HG03342 (cell line): ENCODE measurements at regions not wholly inside any gene's neighbourhood (a gene's known extent, or its start where the extent isn't known, plus 50 kb on each side); places are given as distances from the start of the nearest gene placed in this dataset.

Source experiments
- ATAC-seq: cut with Tn5 transposase; IDR thresholded peaks from one replicate; pipeline ENCODE4 v1.9.1; 2021; ENCODE audit warnings: mild to moderate bottlenecking, moderate library complexity; ENCODE audit not compliant: unreplicated experiment

DNA sequence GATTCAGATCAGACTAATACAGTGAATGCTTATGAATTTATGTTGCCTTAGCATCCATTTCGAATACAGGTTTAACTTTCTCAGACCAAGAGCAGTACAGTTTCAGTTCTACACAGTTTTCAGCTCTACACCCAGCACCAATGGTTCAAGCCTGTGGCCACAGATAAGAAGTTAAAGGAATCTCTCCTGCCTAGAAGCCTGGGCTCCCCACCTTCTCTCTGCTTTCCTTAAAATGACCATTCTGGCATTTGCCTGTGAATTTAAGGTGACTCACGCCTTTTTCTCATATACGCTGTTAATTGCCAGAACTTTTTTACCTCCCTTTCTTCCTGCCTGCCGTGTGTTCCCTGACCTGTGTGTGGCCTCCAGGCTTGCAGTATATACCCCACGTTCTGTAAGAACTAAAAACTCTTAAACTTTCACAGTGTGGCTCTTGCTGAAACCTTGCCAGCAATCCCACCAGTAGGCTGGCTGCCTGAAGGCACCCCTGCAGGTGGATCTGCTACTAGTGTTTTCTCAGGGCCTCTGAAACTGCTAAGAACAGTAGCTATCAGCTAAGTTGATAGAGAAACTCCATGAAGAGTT, 692.8 kb upstream of the CDH18 start:
- no peak for ATAC-seq

DNA sequence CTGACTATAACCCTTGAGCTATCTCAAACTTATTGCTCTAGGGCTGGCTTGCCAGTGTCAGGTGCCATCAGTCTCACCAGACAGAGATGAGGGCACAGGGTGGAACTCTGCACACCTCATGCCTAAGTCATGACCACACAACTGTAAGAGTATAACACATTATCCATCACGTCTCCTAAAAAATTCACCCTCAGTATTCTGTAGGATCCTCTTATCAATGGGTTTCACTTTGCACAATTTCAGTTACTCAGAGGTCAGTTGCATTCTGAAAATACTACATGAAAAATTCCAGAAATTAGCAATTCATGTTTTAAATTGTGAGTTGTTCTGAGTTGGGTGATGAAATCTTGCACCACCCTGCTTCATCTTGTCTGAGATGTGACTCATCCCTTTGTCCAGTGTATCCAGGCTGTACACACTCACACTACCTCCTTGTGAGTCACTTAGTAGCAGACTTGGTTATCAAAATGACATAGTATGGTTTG, 690.9 kb upstream of the CDH18 start:
- no peak for ATAC-seq

DNA sequence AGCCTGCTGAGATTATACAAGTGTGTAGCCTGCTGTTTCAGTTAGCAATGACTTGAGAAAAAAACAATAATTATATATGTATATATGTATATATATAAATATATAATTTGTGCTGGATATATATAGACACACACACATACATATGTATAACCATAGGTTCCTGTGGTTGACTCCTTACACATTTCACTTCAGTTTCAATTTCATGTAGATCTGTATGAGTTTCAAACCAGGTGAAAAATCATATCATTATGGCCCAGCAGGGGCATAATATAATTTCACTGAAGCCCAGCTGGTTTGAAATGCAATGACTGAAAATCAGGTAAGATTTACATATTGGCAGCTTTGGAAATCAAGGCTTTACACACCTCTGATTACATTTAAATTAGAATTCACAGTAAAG, 690.4 kb upstream of the CDH18 start:
- ATAC-seq: peak; percentile 60

DNA sequence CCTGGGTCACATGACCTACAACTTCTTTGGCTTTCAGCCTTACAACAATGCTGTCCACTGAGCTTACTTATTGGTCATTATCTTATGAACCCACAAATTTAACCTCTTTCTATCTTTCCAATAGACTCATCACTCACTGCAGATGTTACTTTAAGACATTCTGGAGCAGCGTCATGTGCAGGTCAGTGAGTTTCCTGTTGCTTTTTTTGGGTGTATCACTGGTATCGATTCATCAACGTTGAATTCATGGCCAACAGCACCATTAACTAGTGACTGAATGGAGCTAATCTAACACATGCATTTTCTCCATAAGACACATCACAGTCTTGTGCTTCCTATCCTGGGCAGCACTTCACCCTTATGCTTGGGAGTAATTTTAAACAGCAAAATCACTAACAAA, 672.6 kb upstream of the CDH18 start:
- ATAC-seq: no peak

DNA sequence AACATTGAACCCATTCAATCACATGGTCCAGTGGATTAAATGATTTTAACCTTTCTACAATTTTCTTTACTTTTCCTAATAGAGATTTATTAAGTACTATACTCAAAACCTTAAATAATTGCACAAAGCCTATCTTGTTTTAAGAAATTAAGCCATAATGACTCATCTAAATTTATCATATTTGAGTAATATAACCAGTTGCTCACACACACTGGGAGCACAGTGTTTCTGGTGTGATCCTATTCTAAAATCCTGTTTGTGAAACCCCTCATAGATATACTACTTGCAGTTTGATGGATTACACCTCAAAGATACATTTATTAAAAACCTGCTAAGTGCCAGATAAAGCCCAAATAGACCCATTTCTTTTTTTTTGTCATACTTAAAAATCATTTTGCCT, 668.3 kb upstream of the CDH18 start:
- ATAC-seq: no peak

DNA sequence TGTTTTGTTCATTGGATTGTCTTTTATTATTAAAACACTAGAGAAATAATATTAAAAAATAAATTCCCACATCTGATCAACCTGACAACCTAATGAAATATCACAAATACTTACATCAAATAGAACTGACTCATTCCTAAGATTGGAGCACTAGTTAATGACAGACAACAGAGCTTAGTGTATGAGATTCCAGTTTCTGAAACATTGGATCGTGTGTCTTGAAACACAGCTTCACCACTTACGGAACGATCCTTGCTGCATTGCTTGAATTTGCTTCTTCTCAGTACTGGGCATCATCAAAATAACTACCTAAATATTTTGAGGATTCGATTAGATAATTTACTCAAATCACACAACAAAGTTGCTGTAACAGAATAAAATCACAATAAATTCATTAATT, 667.2 kb upstream of the CDH18 start:
- no peak for ATAC-seq

DNA sequence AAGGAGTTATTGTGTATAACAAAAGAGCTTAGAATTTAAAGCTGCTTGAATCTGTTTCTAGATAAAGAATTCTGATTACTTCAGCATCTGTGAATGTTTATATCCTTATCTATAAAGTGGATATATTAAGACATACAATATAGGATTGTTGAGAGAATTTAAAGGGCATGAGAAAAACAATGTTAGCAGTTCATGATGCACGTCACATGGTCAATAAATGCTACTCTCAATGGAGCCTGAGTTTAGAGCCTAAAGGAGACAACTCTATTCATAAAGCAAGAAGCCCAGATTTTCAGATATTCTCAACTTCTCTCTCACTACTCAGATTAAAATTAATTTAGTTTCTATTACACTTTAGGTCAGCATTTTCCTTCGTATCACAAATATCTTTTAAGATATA, 666.7 kb upstream of the CDH18 start:
- no peak for ATAC-seq

DNA sequence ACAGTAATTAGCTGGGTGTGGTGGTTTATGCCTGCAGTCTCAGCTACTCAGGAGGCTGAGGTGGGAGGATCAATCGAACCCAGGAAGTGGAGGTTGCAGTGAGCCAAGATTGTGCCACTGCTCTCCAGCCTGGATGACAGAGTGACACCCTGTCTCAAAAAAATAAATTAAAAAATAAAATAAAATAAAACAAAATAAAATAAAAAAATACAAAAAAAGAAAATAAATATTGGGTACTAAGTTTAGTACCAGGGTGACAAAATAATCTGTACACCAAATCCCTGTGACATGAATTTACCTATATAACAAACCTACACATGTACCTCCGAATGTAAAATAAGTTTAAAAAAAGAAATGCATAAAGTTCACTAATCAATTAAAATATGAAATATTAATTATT, 666.0 kb upstream of the CDH18 start:
- no peak for ATAC-seq

DNA sequence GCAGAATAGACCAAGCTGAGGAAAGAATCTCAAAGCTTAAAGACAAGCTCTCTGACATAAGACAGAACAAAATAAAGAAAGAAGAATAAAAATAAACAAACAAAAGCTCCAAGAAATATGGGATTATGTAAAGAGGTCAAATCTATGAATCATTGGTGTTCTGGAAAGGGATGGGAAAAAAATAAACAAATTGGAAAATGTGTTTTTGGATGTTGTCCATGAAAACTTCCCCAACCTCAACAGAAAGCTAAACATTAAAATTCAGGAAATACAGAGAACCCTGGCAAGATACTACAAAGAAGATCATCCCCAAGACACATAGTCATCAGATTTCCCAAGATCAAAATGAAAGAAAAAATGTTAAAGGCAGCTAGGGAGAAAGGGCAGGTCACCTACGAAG, 662.0 kb upstream of the CDH18 start:
- ATAC-seq: no peak

DNA sequence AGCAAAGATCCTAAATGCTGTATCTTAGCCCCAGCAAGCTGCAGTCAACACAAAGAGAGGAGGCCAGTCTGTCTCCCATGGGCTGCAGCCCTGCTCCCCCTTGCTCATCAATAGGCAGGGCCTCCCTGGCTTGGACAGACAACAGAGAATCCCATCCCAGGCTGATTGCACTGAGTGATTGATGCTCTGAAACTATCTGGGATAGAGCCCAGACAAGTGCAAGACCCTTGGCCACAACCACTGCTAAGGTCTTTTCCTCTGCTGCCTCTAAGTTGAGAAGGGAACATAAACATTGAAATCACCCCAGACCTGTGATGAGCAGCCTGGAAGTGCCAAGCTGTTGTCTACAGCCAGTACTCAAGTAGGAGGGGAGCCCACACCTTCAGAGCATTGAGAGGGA, 661.0 kb upstream of the CDH18 start:
- ATAC-seq: no peak

DNA sequence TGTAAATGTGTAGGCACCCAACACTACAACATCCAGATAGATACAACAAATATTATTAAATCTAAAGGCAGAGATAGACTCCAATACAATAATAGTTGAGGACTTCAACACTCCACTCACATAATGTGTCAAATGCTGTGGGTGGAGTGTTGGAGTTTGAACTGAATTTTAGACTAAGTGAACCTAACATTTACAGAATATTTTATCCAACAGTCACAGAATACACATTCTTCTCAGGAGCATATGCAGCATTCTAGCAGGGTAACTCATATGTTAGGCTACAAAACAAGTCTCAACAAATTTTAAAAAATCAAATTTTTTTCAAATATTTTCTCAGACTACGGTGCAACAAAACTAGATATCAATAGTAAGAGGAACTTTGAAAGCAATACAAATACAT, 648.7 kb upstream of the CDH18 start:
- ATAC-seq: no peak

DNA sequence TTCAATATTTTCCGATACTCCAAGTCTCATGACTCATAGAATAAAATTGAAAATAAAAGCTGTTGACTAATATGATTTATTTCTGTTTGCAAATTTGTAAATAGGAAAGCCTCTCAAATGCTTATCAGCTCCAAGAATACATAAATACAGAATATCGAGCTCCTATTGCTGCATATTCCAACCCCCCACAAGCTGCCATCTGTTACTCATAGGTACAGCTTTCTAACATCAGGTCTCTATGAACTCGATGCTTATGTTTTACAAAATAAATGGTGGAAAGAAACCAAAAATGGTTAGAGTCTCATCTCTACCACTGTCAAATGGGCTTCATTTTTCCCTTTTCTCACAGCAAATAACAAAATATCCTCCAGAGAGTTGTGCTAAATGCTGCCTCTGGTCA, 631.6 kb upstream of the CDH18 start:
- ATAC-seq: no peak

DNA sequence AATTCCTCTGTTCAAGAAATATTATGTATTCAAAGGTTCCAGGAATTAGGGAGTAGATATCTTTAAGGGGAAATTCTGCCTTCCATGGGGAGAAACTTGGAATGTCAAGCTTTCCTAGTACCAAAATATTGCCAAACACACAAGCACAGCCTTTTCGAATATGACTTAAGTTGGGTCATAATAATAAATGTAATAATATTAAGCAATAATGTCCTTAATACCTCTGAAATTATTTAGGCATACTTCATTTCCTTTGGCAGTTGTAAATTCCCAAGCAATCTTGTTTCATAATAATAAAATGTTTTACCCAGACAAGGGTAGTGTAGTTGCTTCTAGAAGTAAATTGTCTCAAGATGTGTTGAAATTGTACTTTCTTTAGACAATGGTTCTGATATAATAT, 630.3 kb upstream of the CDH18 start:
- ATAC-seq: no peak

DNA sequence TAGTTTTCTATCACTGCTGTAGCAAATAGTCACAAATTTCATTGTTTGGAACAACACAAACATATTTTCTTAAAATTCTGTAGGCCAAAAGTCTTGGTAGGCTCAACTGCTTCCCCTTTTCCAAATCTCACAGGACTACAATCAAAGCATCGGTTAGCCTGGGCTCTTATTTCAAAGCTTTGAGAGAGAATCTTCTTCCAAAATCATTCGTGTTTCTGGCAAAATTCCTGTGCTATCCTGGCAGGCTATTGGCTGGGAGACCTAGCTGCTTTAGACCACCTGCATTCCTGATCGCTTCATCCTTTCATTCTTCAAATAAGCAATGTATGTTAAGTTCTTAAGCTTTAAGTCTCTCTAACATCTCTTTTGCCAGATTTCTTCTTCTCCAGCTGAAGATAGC, 629.8 kb upstream of the CDH18 start:
- ATAC-seq: no peak

DNA sequence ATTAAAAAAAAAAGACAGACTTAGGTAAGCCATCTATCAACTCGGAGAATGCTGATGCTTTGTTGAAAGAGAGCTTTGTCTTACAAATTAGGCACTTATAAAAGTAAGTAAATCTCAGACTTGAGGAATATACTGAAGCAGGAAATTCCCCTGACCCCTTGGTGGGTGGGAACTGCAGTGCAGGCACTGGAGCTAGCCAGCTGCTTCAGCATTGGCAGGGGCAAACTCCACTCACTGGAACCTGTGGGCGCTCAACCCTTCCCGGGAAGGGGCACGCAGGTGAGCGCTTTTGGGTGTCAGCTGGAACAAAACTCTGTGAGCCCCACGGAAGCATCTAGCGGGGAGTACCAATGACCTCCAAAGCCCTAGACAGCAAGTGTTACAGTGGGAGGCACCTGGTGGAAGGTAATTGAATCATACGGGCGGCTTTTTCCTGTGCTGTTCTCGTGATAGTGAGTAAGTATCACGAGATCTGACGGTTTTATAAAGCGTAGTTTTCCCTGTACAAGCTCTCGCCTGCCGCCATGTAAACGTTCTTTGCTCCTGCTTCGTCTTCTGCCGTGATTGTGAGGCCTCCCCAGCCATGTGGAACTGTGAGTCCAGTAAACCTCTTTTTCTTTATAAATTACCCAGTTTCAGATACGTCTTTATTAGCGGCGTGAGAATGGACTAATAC, 628.0 kb upstream of the CDH18 start:
- ATAC-seq: no peak

DNA sequence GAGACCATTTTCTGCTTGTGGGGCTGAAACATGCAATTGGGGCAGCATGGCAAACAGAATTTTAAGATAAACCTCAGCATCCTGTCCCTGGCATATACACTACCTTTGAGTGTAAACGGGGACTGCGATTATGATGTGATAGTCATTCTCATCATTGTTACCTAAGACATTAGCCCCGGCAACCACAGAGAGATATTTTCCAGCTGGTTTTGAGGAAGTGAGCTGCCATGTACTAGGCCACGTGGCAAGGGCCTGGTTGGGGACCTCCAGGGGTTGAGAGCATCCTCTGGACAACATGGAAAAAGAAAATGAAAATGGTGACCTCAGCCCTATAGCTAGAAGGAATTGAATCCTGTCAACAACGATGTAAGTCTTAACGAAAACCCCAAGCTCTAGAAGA, 623.6 kb upstream of the CDH18 start:
- no peak for ATAC-seq

DNA sequence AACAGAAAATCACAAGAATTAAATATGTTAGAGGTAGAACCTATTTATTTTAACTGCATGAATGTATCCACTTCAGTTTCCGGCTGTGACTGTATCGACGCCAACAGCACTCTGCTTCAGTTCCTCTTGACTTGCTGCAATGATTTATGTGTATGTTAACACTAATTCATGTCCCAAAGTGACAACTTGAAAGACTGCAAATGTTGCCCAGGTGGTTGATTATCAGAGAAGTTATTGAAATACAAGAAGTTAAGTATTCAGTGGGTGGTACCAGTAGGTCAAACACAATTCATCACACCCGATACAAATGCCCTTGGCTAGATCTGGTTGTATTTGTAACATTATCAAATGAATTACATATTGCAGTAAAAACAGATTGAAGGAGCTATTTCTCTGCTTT, 622.7 kb upstream of the CDH18 start:
- ATAC-seq: no peak

DNA sequence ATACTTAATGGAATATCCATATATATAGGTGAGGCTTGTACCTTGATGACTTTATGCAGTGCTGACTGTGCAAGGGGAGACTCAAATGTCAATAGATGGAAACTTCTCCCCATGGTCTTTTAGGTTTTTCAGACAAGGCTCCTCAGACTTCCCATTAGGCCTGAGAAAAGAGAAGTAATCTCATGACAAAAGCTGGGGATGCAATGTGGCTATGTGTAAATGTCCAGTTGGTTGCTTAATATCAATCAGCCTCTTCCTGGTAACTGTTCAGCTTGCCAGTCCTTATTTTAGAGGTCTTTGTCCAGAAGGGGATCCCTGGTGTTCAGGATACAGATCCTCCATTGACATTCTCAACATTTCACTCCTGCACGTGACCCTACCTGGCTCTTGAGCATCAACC, 621.1 kb upstream of the CDH18 start:
- ATAC-seq: no peak

DNA sequence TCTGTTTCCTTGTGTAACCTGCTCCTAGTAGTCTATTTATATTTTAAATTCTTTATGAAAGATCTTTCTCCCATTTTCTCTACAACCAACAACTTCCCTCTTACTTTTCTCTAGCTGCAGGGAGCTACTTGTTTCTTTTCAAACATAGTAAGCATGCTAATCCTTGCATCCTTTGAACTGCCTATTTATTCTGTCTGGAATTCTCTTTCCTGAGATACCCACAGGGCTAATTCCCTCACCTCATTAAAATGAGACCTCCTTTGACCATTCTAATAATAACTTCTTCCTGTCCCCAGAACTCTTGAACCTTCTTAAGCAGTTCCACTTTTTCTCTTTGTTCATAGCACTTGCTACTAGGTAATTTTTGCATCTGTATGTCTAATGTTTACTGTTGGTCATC, 620.6 kb upstream of the CDH18 start:
- ATAC-seq: no peak

DNA sequence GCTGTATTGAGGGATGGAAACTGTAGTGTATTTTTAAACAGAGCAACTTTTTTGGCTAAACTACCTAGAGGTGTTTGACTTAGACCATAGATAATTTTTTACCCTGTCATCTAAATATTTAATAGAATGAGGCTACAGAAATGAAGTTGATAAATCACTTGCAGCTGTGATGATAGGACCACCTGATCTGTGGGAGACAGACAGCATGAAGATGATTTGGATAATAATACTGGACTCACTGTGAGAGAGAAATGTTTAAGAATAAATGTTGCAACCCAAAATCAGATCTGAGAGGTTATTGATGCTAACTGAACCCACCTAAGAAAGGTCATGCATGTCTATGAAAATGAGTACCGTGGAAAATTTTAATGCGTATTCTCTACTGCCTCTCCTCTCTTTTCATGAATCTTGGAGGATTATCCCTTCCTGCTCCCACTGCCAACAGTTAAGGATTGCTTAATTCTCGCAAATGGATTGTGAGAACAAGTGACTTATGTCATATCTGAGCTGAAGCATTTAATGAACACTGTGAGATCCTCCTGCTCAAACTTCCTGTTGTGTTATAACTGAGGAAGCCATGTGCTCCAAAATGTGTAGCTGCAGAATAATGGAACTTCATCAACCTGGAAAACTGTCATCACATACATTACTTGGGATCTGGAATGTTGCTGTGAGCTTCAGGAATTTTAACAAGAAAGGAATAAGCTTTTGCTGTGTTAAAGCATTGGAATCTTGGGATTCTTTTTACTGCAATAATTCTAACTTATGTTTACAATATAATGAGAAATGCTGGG, 617.9 kb upstream of the CDH18 start:
- no peak for ATAC-seq

DNA sequence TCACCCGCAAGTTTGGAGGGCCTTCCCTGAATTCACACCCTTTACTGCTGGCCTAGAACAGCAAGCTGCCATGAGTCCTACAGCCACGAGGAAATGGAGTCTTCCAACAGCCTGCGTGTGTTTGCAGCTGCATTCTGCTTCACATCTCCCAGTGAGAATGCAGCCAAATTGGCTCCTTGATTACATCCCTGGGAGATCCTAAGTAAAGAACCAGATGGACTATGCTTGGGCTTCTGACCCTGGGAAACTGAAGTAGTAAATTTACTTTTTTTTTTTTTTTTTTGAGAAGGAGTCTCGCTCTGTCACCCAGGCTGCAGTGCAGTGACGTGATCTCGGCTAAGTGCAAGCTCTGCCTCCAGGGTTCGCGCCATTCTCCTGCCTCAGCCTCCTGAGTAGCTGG, 617.0 kb upstream of the CDH18 start:
- ATAC-seq: no peak

DNA sequence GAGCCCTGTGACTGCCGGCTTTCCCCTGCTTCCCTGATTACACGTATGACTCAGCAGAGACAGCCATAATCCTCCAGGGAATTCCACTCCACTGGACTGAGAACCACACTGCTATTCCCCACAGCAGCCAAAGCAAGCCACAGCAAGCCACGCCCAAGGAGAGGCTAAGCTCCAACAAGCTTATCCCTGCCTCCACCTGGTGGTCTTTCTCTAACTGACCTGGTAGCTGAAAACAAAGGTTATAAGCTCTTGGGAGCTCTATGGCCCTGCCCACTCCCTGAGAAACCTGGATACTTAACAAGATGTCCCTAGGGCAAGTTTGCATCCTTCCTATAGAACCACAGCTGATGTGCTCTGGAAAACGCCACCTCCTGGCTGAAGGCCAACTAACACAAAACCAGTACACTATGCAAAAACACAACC, 613.7 kb upstream of the CDH18 start:
- no peak for ATAC-seq
